ENCODE measurements at regions not wholly inside any gene's neighbourhood (a gene's known extent, or its start where the extent isn't known, plus 50 kb on each side); places are given as distances from the start of the nearest gene placed in this dataset.
"Not testable (repeated sequence)": the region's sequence is repeated elsewhere in the genome, so short reads cannot be mapped to it uniquely, and the experiment has no call there.

GRCh38 chr1:199084293-199084692, 445.5 kb downstream of the PTPRC start:
- H3K36me3 ChIP-seq (ENCODE audit: insufficient read depth, low read length), result no peaks in the 10 kb centered on the region
- H3K9me3 ChIP-seq (replicated peaks; ENCODE audit: low read length), result no peaks in the 10 kb centered on the region
- no peaks in the 10 kb centered on the region for H3K27me3 ChIP-seq (ENCODE audit: control insufficient read depth, insufficient read depth, low read length)
- H3K4me2 ChIP-seq (ENCODE audit: low read length), result no peak overlapping the region
- H3K4me3 ChIP-seq (ENCODE audit: low read length), result no peak overlapping the region
- H3K4me1 ChIP-seq (ENCODE audit: control insufficient read depth, insufficient read depth, low read length), result peaks cover 5% of the 10 kb centered on the region
- H3K9ac ChIP-seq (ENCODE audit: low read depth, low read length), result no peak overlapping the region

- no peaks in the 10 kb centered on the region for H3K9me3 ChIP-seq (replicated peaks; ENCODE audit: low read length)
- peaks cover 5% of the 10 kb centered on the region for H3K4me1 ChIP-seq (ENCODE audit: control insufficient read depth, insufficient read depth, low read length)
These were observed 447.1 kb downstream of the PTPRC start for GRCh38 chr1:199085903-199086302.

GRCh38 chr1:199087144-199087543, 448.3 kb downstream of the PTPRC start:
- H3K36me3 ChIP-seq (ENCODE audit: insufficient read depth, low read length), result no peaks in the 10 kb centered on the region
- H3K9me3 ChIP-seq (replicated peaks; ENCODE audit: low read length), result no peaks in the 10 kb centered on the region
- H3K4me1 ChIP-seq (ENCODE audit: control insufficient read depth, insufficient read depth, low read length), result peaks cover 5% of the 10 kb centered on the region
- H3K27me3 ChIP-seq (ENCODE audit: control insufficient read depth, insufficient read depth, low read length), result no peaks in the 10 kb centered on the region
- H3K4me2 ChIP-seq (ENCODE audit: low read length), result no peak overlapping the region
- no peak overlapping the region for H3K4me3 ChIP-seq (ENCODE audit: low read length)
- H3K9ac ChIP-seq (ENCODE audit: low read depth, low read length), result no peak overlapping the region

More at GRCh38 chr1:199085903-199086302, 447.1 kb downstream of the PTPRC start:
- H3K27me3 ChIP-seq (ENCODE audit: control insufficient read depth, insufficient read depth, low read length), result no peaks in the 10 kb centered on the region
- H3K4me3 ChIP-seq (ENCODE audit: low read length), result no peak overlapping the region
- H3K4me2 ChIP-seq (ENCODE audit: low read length), result no peak overlapping the region
- no peaks in the 10 kb centered on the region for H3K36me3 ChIP-seq (ENCODE audit: insufficient read depth, low read length)
- H3K9ac ChIP-seq (ENCODE audit: low read depth, low read length), result no peak overlapping the region

- no peak overlapping the region for H3K9ac ChIP-seq (ENCODE audit: low read depth, low read length)
- no peak overlapping the region for H3K4me3 ChIP-seq (ENCODE audit: low read length)
- H3K27me3 ChIP-seq (ENCODE audit: control insufficient read depth, insufficient read depth, low read length), result no peaks in the 10 kb centered on the region
- H3K9me3 ChIP-seq (replicated peaks; ENCODE audit: low read length), result no peaks in the 10 kb centered on the region
- H3K4me2 ChIP-seq (ENCODE audit: low read length), result no peak overlapping the region
- H3K4me1 ChIP-seq (ENCODE audit: control insufficient read depth, insufficient read depth, low read length), result no peaks in the 10 kb centered on the region
- no peaks in the 10 kb centered on the region for H3K36me3 ChIP-seq (ENCODE audit: insufficient read depth, low read length)
These were observed 450.7 kb downstream of the PTPRC start for GRCh38 chr1:199089393-199090122.

- not testable (repeated sequence) for H3K4me3 ChIP-seq (ENCODE audit: low read length); H3K9ac ChIP-seq (ENCODE audit: low read depth, low read length); H3K4me1 ChIP-seq (ENCODE audit: control insufficient read depth, insufficient read depth, low read length); H3K4me2 ChIP-seq (ENCODE audit: low read length); H3K36me3 ChIP-seq (ENCODE audit: insufficient read depth, low read length); H3K27me3 ChIP-seq (ENCODE audit: control insufficient read depth, insufficient read depth, low read length); H3K9me3 ChIP-seq (replicated peaks; ENCODE audit: low read length)
These were observed 456.8 kb downstream of the PTPRC start for GRCh38 chr1:199095628-199096027.

GRCh38 chr1:199096591-199096990, 457.8 kb downstream of the PTPRC start:
- no peaks in the 10 kb centered on the region for H3K4me1 ChIP-seq (ENCODE audit: control insufficient read depth, insufficient read depth, low read length)
- no peaks in the 10 kb centered on the region for H3K9me3 ChIP-seq (replicated peaks; ENCODE audit: low read length)
- no peaks in the 10 kb centered on the region for H3K36me3 ChIP-seq (ENCODE audit: insufficient read depth, low read length)
- H3K27me3 ChIP-seq (ENCODE audit: control insufficient read depth, insufficient read depth, low read length), result no peaks in the 10 kb centered on the region
- no peak overlapping the region for H3K4me2 ChIP-seq (ENCODE audit: low read length)
- H3K4me3 ChIP-seq (ENCODE audit: low read length), result no peak overlapping the region
- no peak overlapping the region for H3K9ac ChIP-seq (ENCODE audit: low read depth, low read length)

GRCh38 chr1:199098468-199098867, 459.6 kb downstream of the PTPRC start:
- Histone ChIP-seq H3K9ac (ENCODE audit: low read depth, low read length) (no peak overlapping the region), H3K4me1 (ENCODE audit: control insufficient read depth, insufficient read depth, low read length) (no peaks in the 10 kb centered on the region)

GRCh38 chr1:199101139-199101538, 462.3 kb downstream of the PTPRC start:
- Histone ChIP-seq H3K4me1 (ENCODE audit: control insufficient read depth, insufficient read depth, low read length) (no peaks in the 10 kb centered on the region), H3K9me3 (replicated peaks; ENCODE audit: low read length) (peaks cover 2% of the 10 kb centered on the region), H3K27me3 (ENCODE audit: control insufficient read depth, insufficient read depth, low read length) (no peaks in the 10 kb centered on the region), H3K9ac (ENCODE audit: low read depth, low read length) (no peak overlapping the region), H3K4me3 (ENCODE audit: low read length) (no peak overlapping the region), H3K36me3 (ENCODE audit: insufficient read depth, low read length) (no peaks in the 10 kb centered on the region), H3K4me2 (ENCODE audit: low read length) (no peak overlapping the region)

More at GRCh38 chr1:199098468-199098867, 459.6 kb downstream of the PTPRC start:
- H3K4me2 ChIP-seq (ENCODE audit: low read length), result no peak overlapping the region
- H3K4me3 ChIP-seq (ENCODE audit: low read length), result no peak overlapping the region
- peaks cover 2% of the 10 kb centered on the region for H3K9me3 ChIP-seq (replicated peaks; ENCODE audit: low read length)
- no peaks in the 10 kb centered on the region for H3K27me3 ChIP-seq (ENCODE audit: control insufficient read depth, insufficient read depth, low read length)
- H3K36me3 ChIP-seq (ENCODE audit: insufficient read depth, low read length), result no peaks in the 10 kb centered on the region

- Histone ChIP-seq H3K4me2 (ENCODE audit: low read length) (no peak overlapping the region), H3K4me1 (ENCODE audit: control insufficient read depth, insufficient read depth, low read length) (no peaks in the 10 kb centered on the region), H3K9ac (ENCODE audit: low read depth, low read length) (no peak overlapping the region)
These were observed 462.8 kb downstream of the PTPRC start for GRCh38 chr1:199101635-199102034.

GRCh38 chr1:199102239-199102638, 463.4 kb downstream of the PTPRC start:
- Histone ChIP-seq H3K9me3 (replicated peaks; ENCODE audit: low read length) (peaks cover 2% of the 10 kb centered on the region), H3K4me3 (ENCODE audit: low read length) (no peak overlapping the region), H3K36me3 (ENCODE audit: insufficient read depth, low read length) (no peaks in the 10 kb centered on the region), H3K4me2 (ENCODE audit: low read length) (no peak overlapping the region), H3K27me3 (ENCODE audit: control insufficient read depth, insufficient read depth, low read length) (no peaks in the 10 kb centered on the region), H3K4me1 (ENCODE audit: control insufficient read depth, insufficient read depth, low read length) (no peaks in the 10 kb centered on the region), H3K9ac (ENCODE audit: low read depth, low read length) (no peak overlapping the region)

More at GRCh38 chr1:199101635-199102034, 462.8 kb downstream of the PTPRC start:
- H3K9me3 ChIP-seq (replicated peaks; ENCODE audit: low read length), result peaks cover 2% of the 10 kb centered on the region
- no peaks in the 10 kb centered on the region for H3K36me3 ChIP-seq (ENCODE audit: insufficient read depth, low read length)
- no peaks in the 10 kb centered on the region for H3K27me3 ChIP-seq (ENCODE audit: control insufficient read depth, insufficient read depth, low read length)
- H3K4me3 ChIP-seq (ENCODE audit: low read length), result no peak overlapping the region

- Histone ChIP-seq H3K4me1 (ENCODE audit: control insufficient read depth, insufficient read depth, low read length) (no peaks in the 10 kb centered on the region), H3K36me3 (ENCODE audit: insufficient read depth, low read length) (no peaks in the 10 kb centered on the region), H3K4me3 (ENCODE audit: low read length) (no peak overlapping the region), H3K27me3 (ENCODE audit: control insufficient read depth, insufficient read depth, low read length) (no peaks in the 10 kb centered on the region), H3K9ac (ENCODE audit: low read depth, low read length) (no peak overlapping the region), H3K4me2 (ENCODE audit: low read length) (no peak overlapping the region), H3K9me3 (replicated peaks; ENCODE audit: low read length) (no peaks in the 10 kb centered on the region)
These were observed 470.3 kb downstream of the PTPRC start for GRCh38 chr1:199109160-199109559.

GRCh38 chr1:199112365-199112764, 473.5 kb downstream of the PTPRC start:
- Histone ChIP-seq H3K9ac (ENCODE audit: low read depth, low read length) (no peak overlapping the region), H3K4me3 (ENCODE audit: low read length) (no peak overlapping the region), H3K4me1 (ENCODE audit: control insufficient read depth, insufficient read depth, low read length) (no peaks in the 10 kb centered on the region), H3K36me3 (ENCODE audit: insufficient read depth, low read length) (no peaks in the 10 kb centered on the region), H3K9me3 (replicated peaks; ENCODE audit: low read length) (no peaks in the 10 kb centered on the region), H3K4me2 (ENCODE audit: low read length) (no peak overlapping the region), H3K27me3 (ENCODE audit: control insufficient read depth, insufficient read depth, low read length) (no peaks in the 10 kb centered on the region)

Data from skeletal muscle satellite cell (primary cell).